ENCODE measurements at regions not wholly inside any gene's neighbourhood (a gene's known extent, or its start where the extent isn't known, plus 50 kb on each side); places are given as distances from the start of the nearest gene placed in this dataset.

- H3K14ac ChIP-seq (ENCODE audit: insufficient read length), result no peak overlapping the region
- POLR2A ChIA-PET (ENCODE audit: partially characterized antibody), result no interaction called here
- H3K9ac ChIP-seq (replicated peaks in 1 of 4; ENCODE audit: extremely low read depth in 1 of 4, low read depth in 3 of 4, low read length in 3 of 4), result no peak overlapping the region
- H4K20me1 ChIP-seq (replicated peaks in 1 of 2; ENCODE audit: control insufficient read depth in 1 of 2, insufficient read depth in 2 of 2, low read length in 2 of 2), result no peaks in the 10 kb centered on the region
- no peaks in the 10 kb centered on the region for H3K23me2 ChIP-seq (ENCODE audit: low read depth, low read length)
- no peak overlapping the region for H4K5ac ChIP-seq (ENCODE audit: insufficient read length, low read depth, low read length)
- no peak overlapping the region for H2BK20ac ChIP-seq (ENCODE audit: low read length)
- H4K8ac ChIP-seq (ENCODE audit: extremely low read depth, insufficient read depth, low read length), result no peak overlapping the region
- H2BK5ac ChIP-seq (ENCODE audit: low read depth, low read length), result no peak overlapping the region
- H2BK12ac ChIP-seq (ENCODE audit: low read depth, low read length), result no peak overlapping the region
- FAIRE-seq (no peak), DNase-seq (ENCODE audit: low read depth in 1 of 2, low spot score in 2 of 2) (no peak)
- H3K4me3 ChIP-seq (ENCODE audit: extremely low read depth in 1 of 4, insufficient read depth in 2 of 4, low read depth in 3 of 4, low read length in 4 of 4), result no peak overlapping the region
- no peak overlapping the region for H2BK15ac ChIP-seq (ENCODE audit: low read length)
- no peak overlapping the region for H2BK120ac ChIP-seq (replicated peaks; ENCODE audit: low read depth, low read length)
- no peaks in the 10 kb centered on the region for H3K9me3 ChIP-seq (ENCODE audit: insufficient read depth in 2 of 2, low read depth in 1 of 2, low read length in 1 of 2)
- CTCF ChIA-PET (ENCODE audit: partially characterized antibody), result no interaction called here
- no peak overlapping the region for H2AFZ ChIP-seq (ENCODE audit: low read length)
- H3K18ac ChIP-seq (ENCODE audit: extremely low read depth, low read length), result no peak overlapping the region
- no peaks in the 10 kb centered on the region for H3K4me1 ChIP-seq (replicated peaks in 1 of 4; ENCODE audit: control insufficient read depth in 3 of 4, insufficient read depth in 4 of 4, low read length in 3 of 4)
- H3K56ac ChIP-seq (replicated peaks; ENCODE audit: insufficient read length, low read depth, low read length), result no peak overlapping the region
- no peak overlapping the region for H3K23ac ChIP-seq (ENCODE audit: insufficient read length)
- no peak overlapping the region for H4K91ac ChIP-seq (replicated peaks; ENCODE audit: insufficient read length, low read length)
- no peaks in the 10 kb centered on the region for H3K79me1 ChIP-seq (ENCODE audit: low read depth, low read length)
- H3K27ac ChIP-seq (ENCODE audit: low read depth, low read length), result no peak overlapping the region
- H2AK5ac ChIP-seq (ENCODE audit: low read depth, low read length), result no peak overlapping the region
- no peak overlapping the region for H3K4ac ChIP-seq (replicated peaks; ENCODE audit: insufficient read length, low read depth, low read length)
- H3K4me2 ChIP-seq (ENCODE audit: insufficient read depth in 1 of 2, low read depth in 2 of 2, low read length in 2 of 2), result no peak overlapping the region
- H3K36me3 ChIP-seq (ENCODE audit: control insufficient read depth in 2 of 4, insufficient read depth in 4 of 4, low read length in 3 of 4), result no peaks in the 10 kb centered on the region
- WGBS, 2 experiments (ENCODE audit: extremely low coverage in 1 of 2, insufficient coverage in 1 of 2, insufficient read length in 1 of 2, insufficient replicate concordance in 2 of 2, low coverage in 1 of 2, low lambda C conversion rate in 2 of 2, missing lambda C conversion rate in 1 of 2), result 91% methylated on average over 2 of the region's 2 CpGs; no CpG with 5 or more reads in 1 of the 2 experiments
- H3K27me3 ChIP-seq (replicated peaks in 1 of 4; ENCODE audit: control insufficient read depth in 3 of 4, extremely low read depth in 1 of 4, insufficient read depth in 3 of 4, low read length in 3 of 4), result no peaks in the 10 kb centered on the region
- H3K79me2 ChIP-seq (ENCODE audit: control insufficient read depth in 1 of 2, insufficient read depth in 2 of 2, low read length in 2 of 2), result no peaks in the 10 kb centered on the region
- TF ChIP-seq TAF7 (optimal IDR thresholded peaks at IDR 0.05; ENCODE audit: borderline replicate concordance, low read depth, low read length) (no peak), SAP30 (IDR thresholded peaks at IDR 0.05; ENCODE audit: insufficient read depth, insufficient replicate concordance, low read length) (no peak), CEBPB (IDR thresholded peaks at IDR 0.05; ENCODE audit: low read depth, low read length) (no peak), TBP (IDR thresholded peaks at IDR 0.05; ENCODE audit: low read depth, low read length) (no peak), FOSL1 (IDR thresholded peaks at IDR 0.05; ENCODE audit: insufficient read depth, low read depth, low read length) (no peak)
Measured at GRCh38 chr9:31677877-31678276, 706.6 kb upstream of the ACO1 start.
